GM12892 (cell line): ENCODE measurements at regions not wholly inside any gene's neighbourhood (a gene's known extent, or its start where the extent isn't known, plus 50 kb on each side); places are given as distances from the start of the nearest gene placed in this dataset.
"Not testable (repeated sequence)": the region's sequence is repeated elsewhere in the genome, so short reads cannot be mapped to it uniquely, and the experiment has no call there.

Source experiments
- DNase-seq: peaks from one replicate; pipeline ENCODE4 v3.0.0; 2011; ENCODE audit not compliant: insufficient read length
- FAIRE-seq: peaks from 2 replicates; lab custom pipeline; 2011; peaks lifted over from hg19 to GRCh38; lab: Jason Lieb, UNC
- POLR2A ChIP-seq: IDR thresholded peaks from 2 replicates; pipeline ENCODE4 v1.6.1; 2011; ENCODE audit warnings: low read depth, low read length, control low read depth
- POLR2AphosphoS5 ChIP-seq: IDR thresholded peaks from 2 replicates; pipeline ENCODE4 v1.6.1; 2011; ENCODE audit warnings: low read depth, low read length, control low read depth
- TAF1 ChIP-seq: IDR thresholded peaks from 2 replicates; pipeline ENCODE4 v1.6.1; 2011; ENCODE audit warnings: low read depth, mild to moderate bottlenecking, control low read depth, low read length, borderline replicate concordance

- DNase-seq, result no peak
- no peak for TF ChIP-seq POLR2AphosphoS5
- TF ChIP-seq TAF1, result no peak
- TF ChIP-seq POLR2A, result no peak
Observed at GRCh38 chr18:34942276-34942675, 98.9 kb upstream of the MAPRE2 start.

GRCh38 chr18:34942975-34943374 is 98.2 kb upstream of the MAPRE2 start:
- FAIRE-seq (no peak), DNase-seq (no peak)
- no peak for TF ChIP-seq POLR2A
- TF ChIP-seq TAF1, result no peak
- TF ChIP-seq POLR2AphosphoS5, result no peak

More at GRCh38 chr18:34942276-34942675, 98.9 kb upstream of the MAPRE2 start:
- no peak for FAIRE-seq

- no peak for FAIRE-seq
- TF ChIP-seq POLR2AphosphoS5 (no peak), POLR2A (no peak), TAF1 (no peak)
- no peak for DNase-seq
Observed at GRCh38 chr18:34943587-34943986, 97.6 kb upstream of the MAPRE2 start.

GRCh38 chr18:34947711-34948125 is 93.5 kb upstream of the MAPRE2 start:
- no peak for FAIRE-seq
- TF ChIP-seq POLR2A (no peak), POLR2AphosphoS5 (no peak)
- no peak for DNase-seq

GRCh38 chr18:34951625-34952379 is 89.4 kb upstream of the MAPRE2 start:
- TF ChIP-seq POLR2A (no peak), TAF1 (no peak), POLR2AphosphoS5 (no peak)
- DNase-seq (no peak), FAIRE-seq (no peak)

- DNase-seq, result no peak
- TF ChIP-seq POLR2AphosphoS5 (no peak), POLR2A (no peak), TAF1 (no peak)
- FAIRE-seq, result no peak
Observed at GRCh38 chr18:34953212-34953611, 88.0 kb upstream of the MAPRE2 start.

GRCh38 chr18:34955494-34955893 is 85.7 kb upstream of the MAPRE2 start:
- FAIRE-seq, DNase-seq: not testable (repeated sequence)

- FAIRE-seq, result no peak
- no peak for DNase-seq
- TF ChIP-seq POLR2AphosphoS5, result no peak
- TF ChIP-seq POLR2A, result no peak
- TF ChIP-seq TAF1, result no peak
Observed at GRCh38 chr18:34956663-34957062, 84.5 kb upstream of the MAPRE2 start.

GRCh38 chr18:34957119-34957863 is 83.9 kb upstream of the MAPRE2 start:
- no peak for TF ChIP-seq TAF1
- TF ChIP-seq POLR2A, result no peak
- TF ChIP-seq POLR2AphosphoS5, result no peak
- DNase-seq, result no peak
- FAIRE-seq, result no peak

- FAIRE-seq, result no peak
- TF ChIP-seq POLR2A (no peak), POLR2AphosphoS5 (no peak), TAF1 (no peak)
- DNase-seq, result no peak
Observed at GRCh38 chr18:34957864-34958259, 83.4 kb upstream of the MAPRE2 start.

GRCh38 chr18:34959211-34959829 is 81.9 kb upstream of the MAPRE2 start:
- no peak for FAIRE-seq
- DNase-seq, result no peak
- TF ChIP-seq POLR2A (no peak), TAF1 (no peak), POLR2AphosphoS5 (no peak)

- no peak for DNase-seq
- TF ChIP-seq TAF1, result no peak
- no peak for TF ChIP-seq POLR2AphosphoS5
- TF ChIP-seq POLR2A, result no peak
- no peak for FAIRE-seq
Observed at GRCh38 chr18:34959989-34960388, 81.2 kb upstream of the MAPRE2 start.
